Stromal cell of bone marrow (primary cell): ENCODE measurements at regions not wholly inside any gene's neighbourhood (a gene's known extent, or its start where the extent isn't known, plus 50 kb on each side); places are given as distances from the start of the nearest gene placed in this dataset.
"Not testable (repeated sequence)": the region's sequence is repeated elsewhere in the genome, so short reads cannot be mapped to it uniquely, and the experiment has no call there.

Source experiments
- DNase-seq: peaks from one replicate; pipeline ENCODE4 v3.0.0-alpha.2; 2012; ENCODE audit warnings: low read depth

DNA sequence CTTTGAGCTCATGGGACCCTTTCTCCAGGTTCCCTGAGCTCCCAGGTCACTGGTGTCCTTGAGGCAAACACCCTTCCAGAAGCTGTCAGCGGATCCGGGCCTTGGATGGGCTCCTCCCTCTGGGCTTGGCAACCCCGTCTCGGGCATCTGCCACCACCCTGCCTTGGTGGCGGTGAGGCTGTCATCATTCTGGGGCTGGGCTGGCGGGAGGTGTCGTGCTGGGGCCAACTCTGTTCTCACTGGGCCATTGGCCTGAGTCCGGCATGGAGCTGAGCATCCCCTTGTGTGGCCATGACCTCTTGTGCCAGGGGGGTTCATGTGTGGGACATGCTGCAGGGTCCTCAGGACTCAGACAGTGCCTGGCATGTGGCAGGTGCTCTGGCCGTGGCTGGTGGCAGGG, 197.6 kb downstream of the LAT start:
- DNase-seq, result no peak

DNA sequence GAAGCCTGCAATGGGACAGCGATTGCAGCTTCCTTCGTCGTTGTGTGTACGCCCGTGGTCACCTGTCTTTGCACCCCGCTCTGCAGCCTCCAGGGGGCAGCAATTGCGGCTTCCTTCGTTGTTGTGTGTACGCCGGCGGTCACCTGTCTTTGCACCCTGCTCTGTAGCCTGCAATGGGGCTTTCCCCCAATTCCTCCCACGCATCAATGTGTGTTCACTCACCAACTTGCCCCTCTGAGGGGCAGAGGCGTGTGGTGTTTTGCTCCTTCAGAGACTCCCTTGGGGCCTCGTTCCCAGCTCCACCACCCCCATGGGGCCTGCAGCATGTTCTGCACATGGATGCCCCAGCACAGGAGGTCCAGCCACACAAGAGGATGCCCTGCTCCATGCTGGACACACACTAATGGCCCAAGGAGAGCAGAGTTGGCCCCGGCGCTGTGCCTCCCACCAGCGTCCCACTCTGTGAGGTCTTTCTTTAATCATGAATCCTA, 197.1 kb downstream of the LAT start:
- not testable (repeated sequence) for DNase-seq

DNA sequence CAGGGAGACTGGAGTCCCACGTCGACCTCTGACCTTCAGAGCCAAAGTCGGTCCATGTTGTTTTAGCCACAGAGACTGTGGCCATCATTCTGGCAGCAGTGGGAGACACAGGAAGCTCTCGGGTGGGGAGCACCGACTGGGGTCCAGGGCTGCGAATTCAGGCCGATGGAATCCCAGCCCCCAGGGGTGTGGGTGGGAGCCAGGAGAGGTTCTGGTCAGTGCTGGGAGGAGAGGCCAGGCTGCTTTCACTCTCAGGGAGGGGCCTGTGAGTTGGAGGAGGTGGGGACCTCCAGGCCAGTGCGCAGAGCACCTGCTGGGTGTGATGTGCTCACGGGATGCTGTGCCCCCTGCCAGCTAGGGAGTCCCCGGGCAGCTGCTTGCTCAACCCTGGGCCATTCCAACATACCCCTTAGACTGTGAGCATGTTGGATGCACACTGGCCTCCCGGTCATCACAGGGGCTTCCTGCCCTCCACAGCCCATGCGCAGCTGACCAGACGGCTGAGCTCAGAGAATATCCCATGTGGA, 196.5 kb downstream of the LAT start:
- DNase-seq, result not testable (repeated sequence)

DNA sequence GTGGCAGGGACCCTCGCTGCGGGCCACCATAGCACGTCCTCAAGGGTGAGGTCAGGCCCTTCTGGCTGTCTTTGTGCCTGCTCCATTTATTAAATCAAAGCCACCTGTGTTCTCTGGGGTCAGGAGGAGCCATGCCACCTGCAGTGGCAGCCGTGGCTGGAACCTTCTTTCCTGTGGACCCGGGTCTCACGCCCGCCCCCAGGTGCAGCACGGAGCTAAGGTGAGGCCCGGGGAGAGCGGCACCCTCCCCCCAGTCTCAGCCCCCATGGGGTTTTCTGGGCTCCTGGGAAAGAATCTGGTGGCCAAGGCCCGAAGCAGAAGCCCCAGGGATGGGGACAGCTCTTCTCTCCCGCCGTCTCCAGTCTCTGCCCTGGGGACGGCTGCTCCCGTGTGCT, 195.4 kb downstream of the LAT start:
- not testable (repeated sequence) for DNase-seq

DNA sequence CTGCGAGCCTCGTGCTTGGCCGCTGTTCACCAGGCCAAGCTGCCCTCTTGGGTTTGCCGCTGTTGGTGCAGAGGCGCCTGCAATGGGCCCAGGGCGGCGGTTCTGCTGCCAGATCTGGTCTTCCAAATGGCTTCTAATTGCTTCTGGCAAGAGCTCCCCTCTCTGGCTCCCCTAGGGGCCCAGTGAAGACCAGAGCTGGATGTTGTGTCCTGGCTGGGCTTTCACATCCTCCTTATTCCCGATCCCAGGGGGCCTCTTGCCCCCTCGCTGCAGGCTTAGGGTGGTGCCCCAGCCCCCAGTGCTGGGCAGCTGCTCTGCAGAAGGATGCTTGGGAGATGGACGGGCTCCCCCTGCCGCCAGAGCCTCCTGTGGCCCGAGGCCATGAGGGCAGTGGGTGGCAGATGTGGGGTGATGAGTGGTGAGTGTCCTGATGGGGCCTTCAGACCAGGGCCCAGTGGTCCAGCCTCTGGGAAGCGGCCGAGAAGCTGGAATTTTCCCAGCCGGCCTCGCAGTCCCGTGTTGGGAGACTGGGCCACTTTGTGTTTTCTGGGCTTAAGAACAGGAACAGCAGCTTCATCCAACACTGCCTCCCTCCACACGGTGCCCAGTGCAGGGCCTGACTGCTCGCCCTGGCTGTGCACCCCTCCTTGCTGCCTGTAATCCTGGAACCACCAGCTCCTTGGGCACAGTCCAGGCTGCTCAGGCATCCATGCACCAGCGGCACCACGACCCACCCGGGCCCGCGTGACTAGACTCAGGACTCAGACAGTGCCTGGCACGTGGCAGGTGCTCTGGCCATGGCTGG, 194.8 kb downstream of the LAT start:
- DNase-seq, result not testable (repeated sequence)

DNA sequence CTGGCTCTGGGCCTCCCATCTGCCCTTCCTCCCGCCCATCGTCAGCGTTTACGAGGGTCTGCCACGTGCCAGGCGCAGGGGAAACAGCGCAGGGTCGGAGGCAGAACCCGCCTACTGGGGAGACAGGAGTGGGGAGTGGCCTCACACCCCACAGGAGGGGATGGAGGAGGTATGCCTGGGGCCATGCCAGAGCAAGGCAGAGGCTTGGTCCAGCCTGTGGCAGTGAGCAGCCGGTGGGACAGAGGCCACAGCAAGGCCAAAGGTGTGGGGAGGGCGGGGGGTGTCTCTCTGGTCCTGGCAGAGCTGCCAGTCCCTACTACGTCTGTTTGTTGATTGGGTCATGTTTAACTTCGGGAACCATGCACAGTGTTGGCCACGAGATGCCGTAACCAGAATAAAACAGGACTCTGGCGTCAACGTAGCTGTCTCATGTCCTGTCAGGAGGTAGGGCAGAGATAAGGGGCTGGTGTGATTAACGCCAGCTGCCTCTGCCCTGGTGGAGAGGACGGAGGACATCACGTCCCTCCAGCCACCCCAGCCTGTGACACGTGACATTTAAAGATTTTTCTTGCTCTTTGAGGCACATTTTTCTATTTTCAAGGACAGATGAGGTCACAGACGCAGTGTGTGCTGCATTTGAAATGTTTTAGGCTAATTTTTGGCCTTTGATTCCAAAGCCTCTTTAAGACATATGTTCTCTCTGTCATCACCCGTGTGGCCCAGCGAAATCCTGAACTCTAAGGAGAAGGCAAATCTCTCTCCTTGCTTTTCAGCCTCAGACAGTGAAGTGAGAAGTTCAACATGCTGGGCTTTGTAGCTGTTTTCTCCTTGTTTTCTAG, 193.3 kb downstream of the LAT start:
- not testable (repeated sequence) for DNase-seq

DNA sequence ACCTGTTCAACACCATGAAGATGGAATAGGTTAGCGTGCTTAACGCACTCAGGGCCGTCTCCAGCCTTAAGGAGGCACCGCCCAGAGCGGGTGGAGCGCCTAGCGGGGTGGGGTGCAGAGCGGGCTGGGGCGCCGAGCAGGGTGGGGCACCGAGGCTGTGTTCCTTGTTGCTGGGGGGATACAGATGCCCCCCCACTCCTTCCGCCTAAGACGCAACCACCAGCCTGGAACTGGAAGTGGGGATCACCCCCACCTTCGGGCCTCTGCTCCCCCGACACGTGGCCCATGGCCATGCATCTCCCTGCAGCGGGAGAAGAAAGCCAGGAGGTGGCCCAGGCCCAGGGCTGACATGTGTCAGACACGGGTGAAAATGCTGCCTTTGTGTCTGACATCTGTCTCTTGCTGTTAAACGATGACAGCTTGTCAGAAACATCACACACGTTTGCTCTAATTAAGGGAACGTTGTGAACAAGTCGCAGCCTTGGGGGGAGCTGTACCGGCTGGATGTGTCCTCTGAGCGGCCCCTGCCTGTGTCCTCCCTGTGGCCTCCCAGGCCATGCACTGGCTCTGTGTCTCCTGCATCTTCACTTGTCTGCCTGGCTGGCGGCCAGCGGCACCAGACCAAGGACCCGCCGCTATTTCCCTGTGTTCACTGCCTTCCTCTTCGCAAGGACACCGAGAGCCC, 192.5 kb downstream of the LAT start:
- DNase-seq, result not testable (repeated sequence)

DNA sequence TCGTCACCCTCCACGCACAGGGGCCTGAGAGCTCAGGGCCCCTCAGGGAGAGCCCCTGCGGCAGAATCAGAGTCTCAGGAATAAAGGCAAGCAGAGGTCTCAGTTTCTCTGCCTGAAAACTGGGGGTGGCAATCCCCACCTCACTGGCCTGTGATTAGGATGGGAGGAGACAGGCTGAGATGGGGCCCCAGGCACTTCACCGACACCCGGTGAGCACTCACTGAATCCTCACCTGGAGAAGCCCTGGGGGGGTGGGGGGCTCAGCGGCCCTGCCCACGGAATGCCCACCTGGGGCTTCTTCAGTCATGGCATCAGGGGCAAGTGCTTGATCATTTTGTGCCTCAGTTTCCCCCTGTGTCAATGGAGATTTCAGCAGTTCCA, 192.0 kb downstream of the LAT start:
- DNase-seq, result not testable (repeated sequence)

DNA sequence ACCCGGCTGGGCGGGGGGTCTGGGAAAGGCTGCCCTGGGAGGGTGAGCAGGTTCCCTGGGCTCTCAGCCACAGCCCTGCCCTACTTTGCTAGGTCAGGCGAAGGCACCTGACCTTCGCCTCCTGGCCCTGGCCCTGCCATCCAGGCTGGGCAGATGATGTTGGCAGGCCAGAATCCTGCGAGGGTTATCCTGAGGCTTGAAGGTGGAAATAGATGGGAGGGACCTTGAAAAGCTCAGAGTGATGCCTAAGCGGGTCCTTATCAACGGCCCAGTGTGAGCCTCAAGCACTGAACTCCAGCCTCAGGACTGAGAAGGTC, 191.3 kb downstream of the LAT start:
- DNase-seq, result not testable (repeated sequence)

DNA sequence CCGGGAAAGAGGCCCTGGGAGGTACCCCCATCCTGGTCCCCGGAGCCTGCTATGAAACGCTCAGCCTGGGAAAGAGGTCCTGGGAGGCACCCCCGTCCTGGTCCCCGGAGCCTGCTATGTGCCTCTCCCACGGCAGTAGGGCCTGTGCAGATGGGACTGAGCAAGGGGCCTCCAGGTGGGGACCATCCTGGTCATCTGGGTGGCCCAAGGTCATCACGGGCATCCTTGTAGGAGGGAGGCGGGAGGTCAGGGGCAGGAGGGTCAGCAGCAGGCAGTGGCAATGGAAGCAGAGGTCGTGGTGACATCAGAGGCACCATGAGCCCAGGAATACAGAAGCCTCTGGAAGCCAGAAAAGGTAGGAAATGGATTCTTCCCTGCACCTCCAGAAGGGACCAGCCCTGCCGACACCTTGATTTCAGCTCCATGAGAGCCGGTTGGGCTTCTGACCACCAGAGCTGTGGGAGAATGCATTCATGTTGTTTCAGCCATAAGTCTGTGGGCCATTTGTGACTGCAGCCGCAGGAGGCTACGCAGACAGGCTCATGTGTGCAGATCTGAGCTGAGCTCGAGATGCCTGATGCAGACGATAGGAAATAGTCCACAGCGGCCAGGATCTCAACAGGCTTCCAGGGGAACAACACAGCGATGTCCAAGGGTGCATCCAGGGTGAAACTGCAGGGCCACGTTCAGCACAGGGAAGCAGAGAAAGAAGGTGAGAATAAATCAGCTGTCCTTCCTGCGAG, 190.7 kb downstream of the LAT start:
- not testable (repeated sequence) for DNase-seq

DNA sequence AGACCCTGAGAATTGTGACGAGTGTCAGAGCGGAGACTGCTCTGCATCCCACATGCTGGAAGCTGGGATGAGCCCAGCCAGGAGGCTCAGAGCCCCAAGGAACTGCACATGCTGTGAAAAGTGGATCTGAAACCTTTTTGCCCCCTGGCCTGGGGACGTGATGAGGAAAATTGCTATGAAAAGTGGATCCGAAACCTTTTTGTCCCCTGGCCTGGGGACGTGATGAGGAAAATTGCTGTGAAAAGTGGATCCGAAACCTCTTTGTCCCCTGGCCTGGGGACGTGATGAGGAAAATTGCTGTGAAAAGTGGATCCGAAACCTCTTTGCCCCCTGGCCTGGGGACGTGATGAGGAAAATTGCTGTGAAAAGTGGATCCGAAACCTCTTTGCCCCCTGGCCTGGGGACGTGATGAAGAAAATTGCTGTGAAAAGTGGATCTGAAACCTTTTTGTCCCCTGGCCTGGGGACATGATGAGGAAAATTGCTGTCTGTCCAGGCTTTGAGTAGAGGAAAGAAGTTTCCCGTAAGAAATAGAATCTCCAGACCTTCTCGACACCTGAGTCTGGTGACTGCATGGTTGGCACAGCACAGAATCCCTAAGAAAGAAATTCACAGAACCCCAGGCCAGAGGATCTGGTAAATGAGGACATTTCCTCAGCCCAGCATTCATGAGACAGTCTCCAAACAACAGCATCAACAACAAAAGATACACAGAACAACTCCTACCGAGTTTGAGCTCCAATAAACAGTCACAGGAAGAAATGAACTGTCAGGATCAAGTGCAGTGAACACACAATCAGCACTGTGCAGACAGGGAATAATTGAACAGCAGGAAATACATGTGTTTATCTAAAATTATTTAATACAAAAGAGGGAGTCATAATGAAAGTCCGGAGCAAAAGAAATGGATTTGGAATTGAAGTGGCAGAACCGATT, 188.8 kb downstream of the LAT start:
- DNase-seq, result not testable (repeated sequence)

DNA sequence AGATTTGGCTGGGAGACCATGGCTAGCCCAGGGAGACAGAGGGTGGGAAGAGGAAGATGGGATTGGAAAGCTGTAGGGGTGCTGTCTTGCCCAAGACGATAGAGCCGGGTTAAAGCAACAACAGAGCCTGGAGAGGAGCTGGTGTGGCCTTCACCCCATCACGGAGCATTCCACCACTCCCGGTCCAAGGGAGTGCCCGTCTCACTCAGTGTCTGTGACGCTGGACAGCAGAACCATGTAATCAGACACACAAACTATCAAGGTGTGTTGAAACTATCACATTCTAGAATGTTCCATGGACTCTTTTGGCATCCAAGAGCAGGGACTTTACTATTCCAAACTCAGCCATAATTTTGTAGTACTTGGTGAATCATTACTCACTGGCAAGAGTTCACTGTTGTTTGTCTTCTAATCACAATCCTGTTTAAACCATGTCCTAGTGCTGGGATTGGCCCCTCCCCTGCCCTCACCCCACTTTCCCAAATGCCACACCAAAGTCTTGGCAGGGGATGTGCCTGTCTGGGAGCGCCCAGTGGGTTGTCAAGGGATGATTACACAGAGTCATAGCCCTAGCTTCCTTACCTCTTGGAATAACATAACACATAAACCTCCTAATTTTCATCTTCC, 187.4 kb downstream of the LAT start:
- DNase-seq, result not testable (repeated sequence)

DNA sequence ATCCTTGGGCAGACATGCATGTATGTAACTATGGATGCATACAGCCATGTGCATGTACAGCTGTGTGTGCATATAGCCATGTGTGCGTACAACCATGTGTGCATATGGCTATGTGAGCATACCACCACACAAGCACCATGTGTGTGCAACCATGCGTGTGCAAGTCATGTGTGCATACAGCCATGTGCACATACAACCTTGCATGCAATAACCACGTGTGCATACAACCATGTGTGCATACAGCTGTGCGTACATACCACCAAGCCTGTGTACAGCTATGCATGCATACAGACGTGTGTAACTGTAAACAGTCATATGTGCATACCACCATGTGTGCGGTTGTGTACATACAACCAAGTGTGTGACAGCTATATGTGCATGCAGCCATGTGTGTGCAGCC, 186.4 kb downstream of the LAT start:
- DNase-seq, result not testable (repeated sequence)

DNA sequence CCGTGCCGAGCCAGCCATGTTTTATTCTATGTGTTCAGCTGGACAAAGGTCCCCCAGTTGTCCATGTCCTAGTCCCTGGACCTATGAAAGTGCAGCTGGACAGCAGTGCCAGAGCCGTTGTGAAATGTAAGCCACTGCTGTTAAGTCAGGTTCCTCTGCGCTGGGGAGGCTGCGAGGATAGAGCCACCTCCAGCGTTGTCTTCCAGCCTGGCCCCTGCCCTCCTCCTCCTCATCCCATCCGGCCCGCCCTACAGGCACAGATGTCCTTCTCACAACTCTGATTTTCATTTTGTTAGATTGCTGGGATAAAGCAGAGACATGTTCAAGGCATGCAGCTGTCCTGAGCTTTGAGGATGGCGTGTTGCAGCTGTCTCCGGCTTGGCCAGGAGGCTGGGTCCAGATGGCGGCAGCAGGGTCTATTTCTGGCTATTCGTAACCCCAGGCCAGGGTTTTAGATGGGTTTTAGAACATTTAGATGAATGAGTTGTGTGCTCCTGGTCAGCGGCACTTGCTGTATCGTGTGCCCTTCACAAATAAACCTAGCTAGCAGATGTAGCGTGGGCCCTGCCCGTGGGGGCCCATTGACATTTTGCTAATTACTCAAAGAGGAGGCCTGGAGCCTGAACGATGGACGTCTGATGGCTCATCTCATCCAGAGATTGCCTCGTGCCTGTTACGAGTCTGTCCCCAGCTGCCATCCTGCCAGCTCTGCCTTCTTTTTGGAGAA, 185.7 kb downstream of the LAT start:
- DNase-seq, result not testable (repeated sequence)

DNA sequence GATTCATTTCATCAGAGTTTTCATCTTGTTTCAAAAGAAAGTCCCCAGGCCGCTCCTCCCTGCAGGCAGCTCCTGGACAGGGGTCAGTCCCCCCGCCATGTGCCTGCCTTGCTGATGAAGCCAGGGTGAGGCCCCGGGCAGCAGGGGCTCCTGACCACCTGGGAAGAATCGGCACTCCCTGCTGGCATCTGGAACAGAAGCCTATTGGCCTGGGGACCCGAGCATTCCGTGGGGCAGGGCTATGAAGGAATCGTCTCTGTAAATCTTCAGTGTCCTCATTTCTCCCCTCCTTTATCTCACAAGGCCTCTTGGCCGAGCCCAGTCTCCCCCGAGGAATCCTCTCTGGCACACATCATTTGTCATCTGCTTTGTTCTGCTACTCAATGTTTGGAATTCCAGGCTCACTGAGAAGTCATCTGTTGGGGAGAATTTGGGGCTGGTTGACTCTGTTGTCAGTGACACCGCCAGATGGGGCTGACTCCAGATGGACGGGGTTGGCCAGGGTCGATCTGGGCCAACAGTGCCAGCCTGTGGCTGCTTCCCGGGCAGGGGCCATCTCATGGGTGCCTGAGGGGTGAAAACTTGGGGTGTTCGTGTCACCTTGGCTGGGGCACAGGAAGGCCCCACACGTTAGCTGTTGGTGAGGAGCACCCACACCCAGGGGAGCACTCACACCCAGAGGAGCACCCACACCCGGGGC, 184.6 kb downstream of the LAT start:
- DNase-seq, result not testable (repeated sequence)

DNA sequence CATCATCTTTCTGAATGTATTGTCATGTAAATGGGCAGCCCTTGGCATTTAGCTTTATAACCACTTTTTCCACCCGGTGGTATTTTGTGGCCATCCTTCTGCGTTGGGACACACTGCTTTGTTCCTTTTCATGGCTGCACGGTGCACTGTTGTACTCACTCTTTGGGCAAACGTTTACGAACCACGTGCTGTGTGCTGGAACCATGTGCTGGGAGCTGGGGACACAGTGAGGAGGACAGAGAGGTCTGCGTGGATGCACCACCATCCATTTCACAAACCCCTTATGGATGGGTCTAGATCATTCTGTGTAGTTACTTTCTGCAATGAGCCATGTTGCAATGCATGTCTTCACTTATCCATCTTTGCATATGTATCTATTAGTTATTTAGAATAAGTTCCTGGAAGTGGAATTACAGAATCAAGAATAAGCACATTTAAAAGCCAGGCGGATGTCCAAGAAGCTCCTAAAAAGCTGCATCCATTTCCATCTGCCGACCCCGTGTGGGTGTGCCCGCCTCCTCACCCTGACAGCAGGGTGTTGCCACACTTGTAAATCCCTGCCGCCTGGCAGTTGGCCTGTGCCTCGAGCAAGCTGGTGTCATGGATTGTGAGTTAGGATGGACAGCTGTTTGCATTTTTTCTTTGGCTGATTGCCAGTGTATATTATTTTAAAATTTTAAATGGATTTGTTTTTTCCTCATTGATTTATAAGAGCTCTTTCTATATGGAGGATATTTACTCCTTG, 183.8 kb downstream of the LAT start:
- not testable (repeated sequence) for DNase-seq

DNA sequence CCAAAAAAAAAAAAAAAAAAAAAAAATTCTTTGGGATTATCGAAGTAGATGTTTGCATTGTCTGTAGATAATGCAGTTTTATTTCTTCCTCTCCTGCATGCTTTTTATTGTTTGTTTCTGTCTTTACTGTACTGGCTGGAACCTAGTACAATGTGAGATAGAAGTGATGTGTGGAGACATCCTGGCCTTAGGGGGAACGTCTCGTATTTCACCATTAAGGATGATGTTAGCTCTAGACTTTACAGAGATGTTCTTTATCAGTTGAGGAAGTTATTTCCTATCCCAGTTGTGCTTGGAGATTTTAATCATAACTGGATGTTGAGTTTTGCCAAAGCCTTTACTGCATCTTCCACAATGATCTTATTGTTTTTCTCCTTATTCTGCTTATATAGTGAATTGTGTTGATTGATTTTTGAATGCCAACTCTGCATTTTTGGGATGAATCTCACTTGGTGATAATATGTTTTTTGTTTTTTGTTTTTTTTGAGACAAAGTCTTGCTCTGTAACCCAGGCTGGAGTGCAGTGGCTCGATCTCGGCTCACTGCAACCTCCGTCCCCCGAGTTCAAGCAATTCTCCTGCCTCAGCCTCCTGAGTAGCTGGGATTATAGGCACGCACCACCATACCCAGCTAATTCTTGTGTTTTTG, 179.7 kb downstream of the LAT start:
- not testable (repeated sequence) for DNase-seq
